Liver (tissue), 8 donors: ENCODE measurements at regions not wholly inside any gene's neighbourhood (a gene's known extent, or its start where the extent isn't known, plus 50 kb on each side); places are given as distances from the start of the nearest gene placed in this dataset.

Source experiments
- DNase-seq: peaks from one replicate; pipeline ENCODE4 v3.0.0-alpha.2; 2017; ENCODE audit warnings: low spot score
- H3K27ac ChIP-seq, 2 donors: one replicate each; pipeline ENCODE4 v1.7.0; 2013; ENCODE audit warnings: inconsistent platforms in 2 of 2, low read length in 2 of 2, control low read depth in 1 of 2, low read depth in 1 of 2, mild to moderate bottlenecking in 1 of 2
- H3K27me3 ChIP-seq, 4 donors: one replicate each; pipeline versions ENCODE4 v1.6.1 to v1.7.0; 2013; ENCODE audit warnings: low read length in 3 of 4, inconsistent platforms in 1 of 4, mild to moderate bottlenecking in 1 of 4, moderate library complexity in 1 of 4; ENCODE audit not compliant: control insufficient read depth in 4 of 4, insufficient read depth in 4 of 4
- H3K36me3 ChIP-seq, 4 donors: one replicate each; pipeline versions ENCODE4 v1.6.1 to v1.7.0; 2013; ENCODE audit warnings: low read length in 3 of 4, mild to moderate bottlenecking in 3 of 4, low read depth in 1 of 4, moderate library complexity in 1 of 4; ENCODE audit not compliant: control insufficient read depth in 4 of 4, insufficient read depth in 3 of 4
- H3K4me1 ChIP-seq, 4 donors: one replicate each; pipeline versions ENCODE4 v1.6.1 to v1.7.0; 2013; ENCODE audit warnings: low read length in 3 of 4, mild to moderate bottlenecking in 3 of 4, moderate library complexity in 1 of 4; ENCODE audit not compliant: control insufficient read depth in 4 of 4, insufficient read depth in 4 of 4
- H3K4me3 ChIP-seq, 3 donors: one replicate each; pipeline versions ENCODE4 v1.6.1 to v1.7.0; 2013; ENCODE audit warnings: low read length in 3 of 3, control low read depth in 1 of 3, low read depth in 1 of 3, mild to moderate bottlenecking in 1 of 3
- H3K9ac ChIP-seq, 2 donors: one replicate each; pipeline ENCODE4 v1.7.0; 2013; ENCODE audit warnings: low read length in 2 of 2, mild to moderate bottlenecking in 2 of 2, moderate library complexity in 2 of 2, control low read depth in 1 of 2, low read depth in 1 of 2
- H3K9me3 ChIP-seq, 4 donors: one replicate each; pipeline versions ENCODE4 v1.6.1 to v1.7.0; 2013; ENCODE audit warnings: low read length in 3 of 4; ENCODE audit not compliant: control insufficient read depth in 4 of 4
- ATF3 ChIP-seq: IDR thresholded peaks from 2 replicates; pipeline ENCODE4 v1.6.1; 2016; ENCODE audit warnings: antibody characterized with exemption
- CTCF ChIP-seq: fragments of 150-350 bp; IDR thresholded peaks from 2 replicates; pipeline ENCODE4 v1.5.1; 2017; ENCODE audit warnings: improper control_type of control experiment, low read depth, low read length; ENCODE audit not compliant: missing input control
- EGR1 ChIP-seq, 2 donors: IDR thresholded peaks; 2 replicates each; pipeline ENCODE4 v1.6.1; 2016 to 2018; ENCODE audit warnings: antibody characterized with exemption in 2 of 2, low read depth in 2 of 2
- FOXA1 ChIP-seq: IDR thresholded peaks from 2 replicates; pipeline ENCODE4 v1.6.1; 2016; ENCODE audit warnings: antibody characterized with exemption
- GABPA ChIP-seq, 2 donors: IDR thresholded peaks in 1 of 2; conservative IDR thresholded peaks in 1 of 2; 2 replicates each; pipeline ENCODE4 v1.6.1; 2016; ENCODE audit warnings: antibody characterized with exemption in 2 of 2, mild to moderate bottlenecking in 1 of 2, moderate library complexity in 1 of 2
- HNF4A ChIP-seq, 2 donors: conservative IDR thresholded peaks; 2 replicates each; pipeline ENCODE4 v1.6.1; 2016; ENCODE audit warnings: antibody characterized with exemption in 2 of 2, mild to moderate bottlenecking in 2 of 2
- HNF4G ChIP-seq: IDR thresholded peaks from 2 replicates; pipeline ENCODE4 v1.6.1; 2016; ENCODE audit warnings: antibody characterized with exemption
- JUND ChIP-seq, 2 donors: IDR thresholded peaks; 2 replicates each; pipeline ENCODE4 v1.6.1; 2016; ENCODE audit warnings: antibody characterized with exemption in 2 of 2
- MAX ChIP-seq: IDR thresholded peaks from 2 replicates; pipeline ENCODE4 v1.6.1; 2016; ENCODE audit warnings: antibody characterized with exemption
- RAD21 ChIP-seq, 2 donors: IDR thresholded peaks; 2 replicates each; pipeline ENCODE4 v1.6.1; 2016; ENCODE audit warnings: antibody characterized with exemption in 2 of 2, mild to moderate bottlenecking in 2 of 2
- RXRA ChIP-seq, 2 donors: IDR thresholded peaks; 2 replicates each; pipeline ENCODE4 v1.6.1; 2017 to 2018; ENCODE audit warnings: antibody characterized with exemption in 2 of 2, mild to moderate bottlenecking in 1 of 2
- SP1 ChIP-seq: IDR thresholded peaks from 2 replicates; pipeline ENCODE4 v1.6.1; 2018; ENCODE audit warnings: antibody characterized with exemption, mild to moderate bottlenecking
- TAF1 ChIP-seq: conservative IDR thresholded peaks from 2 replicates; pipeline ENCODE4 v1.6.1; 2016; ENCODE audit warnings: antibody characterized with exemption, mild to moderate bottlenecking
- YY1 ChIP-seq: IDR thresholded peaks from 2 replicates; pipeline ENCODE4 v1.6.1; 2016; ENCODE audit warnings: antibody characterized with exemption, mild to moderate bottlenecking
- WGBS: extraction: QIAGEN DNeasy Blood & Tissue Kit; methylation state at CpG from one replicate; pipeline ENCODE4 v1.1.7; 2013; 5-methylcytosine and 5-hydroxymethylcytosine counted together
- TF ChIP-seq, protein P1 (sequence below): IDR thresholded peaks from 2 replicates; pipeline ENCODE4 v1.6.1; 2016; ENCODE audit warnings: antibody characterized with exemption, mild to moderate bottlenecking
- TF ChIP-seq, protein P2 (sequence below): IDR thresholded peaks from 2 replicates; pipeline ENCODE4 v1.6.1; 2016; ENCODE audit warnings: antibody characterized with exemption
- donor health status: healthy.
- donor health status: healthy.
- donor health status: healthy.
- donor health status: healthy.
- donor health status: healthy.

- Histone ChIP-seq H3K27ac (no peak overlapping the region), H3K9me3 (peaks cover 0 to under 1% (median 0%) of the 10 kb centered on the region in 4 donors), H3K4me3 (no peak overlapping the region), H3K36me3 (no peaks in the 10 kb centered on the region), H3K9ac (no peak overlapping the region), H3K27me3 (no peaks in the 10 kb centered on the region), H3K4me1 (no peaks in the 10 kb centered on the region)
- no peak for DNase-seq
- WGBS, result 72% methylated on average over 4 of the region's 4 CpGs
- TF ChIP-seq SP1 (no peak), FOXA1 (no peak), HNF4G (no peak), RXRA (IDR thresholded peaks at IDR 0.05) (no peak), HNF4A (conservative IDR thresholded peaks at IDR 0.05) (no peak), CTCF (no peak), RAD21 (IDR thresholded peaks at IDR 0.05) (no peak), YY1 (no peak), MAX (no peak), JUND (IDR thresholded peaks at IDR 0.05) (no peak), ATF3 (no peak), GABPA (IDR thresholded peaks at IDR 0.05 in 1 of 2, conservative IDR thresholded peaks at IDR 0.05 in 1 of 2) (no peak), TAF1 (no peak), EGR1 (IDR thresholded peaks at IDR 0.05; ENCODE audit: low read depth in 2 of 2) (no peak)
- TF ChIP-seq, protein P1, sequence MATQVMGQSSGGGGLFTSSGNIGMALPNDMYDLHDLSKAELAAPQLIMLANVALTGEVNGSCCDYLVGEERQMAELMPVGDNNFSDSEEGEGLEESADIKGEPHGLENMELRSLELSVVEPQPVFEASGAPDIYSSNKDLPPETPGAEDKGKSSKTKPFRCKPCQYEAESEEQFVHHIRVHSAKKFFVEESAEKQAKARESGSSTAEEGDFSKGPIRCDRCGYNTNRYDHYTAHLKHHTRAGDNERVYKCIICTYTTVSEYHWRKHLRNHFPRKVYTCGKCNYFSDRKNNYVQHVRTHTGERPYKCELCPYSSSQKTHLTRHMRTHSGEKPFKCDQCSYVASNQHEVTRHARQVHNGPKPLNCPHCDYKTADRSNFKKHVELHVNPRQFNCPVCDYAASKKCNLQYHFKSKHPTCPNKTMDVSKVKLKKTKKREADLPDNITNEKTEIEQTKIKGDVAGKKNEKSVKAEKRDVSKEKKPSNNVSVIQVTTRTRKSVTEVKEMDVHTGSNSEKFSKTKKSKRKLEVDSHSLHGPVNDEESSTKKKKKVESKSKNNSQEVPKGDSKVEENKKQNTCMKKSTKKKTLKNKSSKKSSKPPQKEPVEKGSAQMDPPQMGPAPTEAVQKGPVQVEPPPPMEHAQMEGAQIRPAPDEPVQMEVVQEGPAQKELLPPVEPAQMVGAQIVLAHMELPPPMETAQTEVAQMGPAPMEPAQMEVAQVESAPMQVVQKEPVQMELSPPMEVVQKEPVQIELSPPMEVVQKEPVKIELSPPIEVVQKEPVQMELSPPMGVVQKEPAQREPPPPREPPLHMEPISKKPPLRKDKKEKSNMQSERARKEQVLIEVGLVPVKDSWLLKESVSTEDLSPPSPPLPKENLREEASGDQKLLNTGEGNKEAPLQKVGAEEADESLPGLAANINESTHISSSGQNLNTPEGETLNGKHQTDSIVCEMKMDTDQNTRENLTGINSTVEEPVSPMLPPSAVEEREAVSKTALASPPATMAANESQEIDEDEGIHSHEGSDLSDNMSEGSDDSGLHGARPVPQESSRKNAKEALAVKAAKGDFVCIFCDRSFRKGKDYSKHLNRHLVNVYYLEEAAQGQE, result no peak
- TF ChIP-seq, protein P2, sequence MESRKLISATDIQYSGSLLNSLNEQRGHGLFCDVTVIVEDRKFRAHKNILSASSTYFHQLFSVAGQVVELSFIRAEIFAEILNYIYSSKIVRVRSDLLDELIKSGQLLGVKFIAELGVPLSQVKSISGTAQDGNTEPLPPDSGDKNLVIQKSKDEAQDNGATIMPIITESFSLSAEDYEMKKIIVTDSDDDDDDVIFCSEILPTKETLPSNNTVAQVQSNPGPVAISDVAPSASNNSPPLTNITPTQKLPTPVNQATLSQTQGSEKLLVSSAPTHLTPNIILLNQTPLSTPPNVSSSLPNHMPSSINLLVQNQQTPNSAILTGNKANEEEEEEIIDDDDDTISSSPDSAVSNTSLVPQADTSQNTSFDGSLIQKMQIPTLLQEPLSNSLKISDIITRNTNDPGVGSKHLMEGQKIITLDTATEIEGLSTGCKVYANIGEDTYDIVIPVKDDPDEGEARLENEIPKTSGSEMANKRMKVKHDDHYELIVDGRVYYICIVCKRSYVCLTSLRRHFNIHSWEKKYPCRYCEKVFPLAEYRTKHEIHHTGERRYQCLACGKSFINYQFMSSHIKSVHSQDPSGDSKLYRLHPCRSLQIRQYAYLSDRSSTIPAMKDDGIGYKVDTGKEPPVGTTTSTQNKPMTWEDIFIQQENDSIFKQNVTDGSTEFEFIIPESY, result no peak
These were observed 346.3 kb downstream of the FBXW7 start for GRCh38 chr4:152189451-152190179.
